HCT116 (cell line): ENCODE measurements at regions not wholly inside any gene's neighbourhood (a gene's known extent, or its start where the extent isn't known, plus 50 kb on each side); places are given as distances from the start of the nearest gene placed in this dataset.

Experiments
- CTCF ChIP-seq, 3 experiments: fragments of 200-600 bp in 1 of 3; sonication (generic) in 1 of 3; IDR thresholded peaks in 2 of 3; conservative IDR thresholded peaks in 1 of 3; 2 replicates each; pipeline ENCODE4 v1.5.1; 2012 to 2017; ENCODE audit warnings: low read depth in 2 of 3, low read length in 2 of 3, antibody characterized with exemption in 1 of 3, borderline replicate concordance in 1 of 3, control low read depth in 1 of 3, mild to moderate bottlenecking in 1 of 3, mixed read lengths in 1 of 3, mixed run types in 1 of 3, moderate library complexity in 1 of 3; ENCODE audit not compliant: insufficient read depth in 1 of 3
- ELF1 ChIP-seq: IDR thresholded peaks from 2 replicates; pipeline ENCODE4 v1.6.1; 2012; ENCODE audit warnings: low read depth, borderline replicate concordance
- EZH2 ChIP-seq: fragments of 200-600 bp; sonication (generic); IDR thresholded peaks from 2 replicates; pipeline ENCODE4 v1.6.1; 2017; ENCODE audit warnings: antibody characterized with exemption, mixed run types
- POLR2A ChIP-seq: IDR thresholded peaks from 2 replicates; pipeline ENCODE4 v1.7.0; 2011; ENCODE audit warnings: borderline replicate concordance; ENCODE audit not compliant: insufficient read depth, insufficient read length; ENCODE audit errors: extremely low read depth
- SP1 ChIP-seq: IDR thresholded peaks from 2 replicates; pipeline ENCODE4 v1.6.1; 2012; ENCODE audit warnings: low read depth
- ZNF274 ChIP-seq: fragments of 200-500 bp; sonication (Bioruptor generic); IDR thresholded peaks from 2 replicates; pipeline ENCODE4 v1.6.1; 2014; ENCODE audit warnings: mild to moderate bottlenecking, low read depth, low read length, inconsistent platforms
- TF ChIP-seq, protein P1 (sequence below): IDR thresholded peaks from 2 replicates; pipeline ENCODE4 v1.6.1; 2012

DNA sequence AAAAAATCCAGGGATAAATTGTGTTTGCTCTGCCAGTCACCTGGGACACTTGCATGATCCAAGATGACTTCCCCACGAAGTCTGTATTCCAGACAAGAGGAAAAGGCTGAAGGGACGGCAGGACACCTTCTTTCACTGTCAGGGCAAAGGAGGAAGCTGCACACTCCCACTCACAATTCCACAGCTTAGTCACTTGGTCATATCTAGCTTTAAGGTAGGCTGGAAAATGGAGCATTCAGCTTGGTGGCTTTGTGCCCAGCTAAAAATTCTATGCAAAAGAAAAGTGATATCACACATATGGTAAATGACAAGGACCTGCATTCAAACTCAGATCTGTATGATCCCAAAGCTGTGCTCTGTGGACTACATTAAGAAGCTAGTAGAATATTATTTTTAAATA lies 109.2 kb upstream of the TPM1 start:
- TF ChIP-seq POLR2A (no peak), ZNF274 (no peak), CTCF (IDR thresholded peaks at IDR 0.05 in 2 of 3, conservative IDR thresholded peaks at IDR 0.05 in 1 of 3; ENCODE audit: borderline replicate concordance in 1 of 3, insufficient read depth in 1 of 3, low read depth in 2 of 3, low read length in 2 of 3) (no peak), EZH2 (no peak), ELF1 (no peak), SP1 (no peak)
- TF ChIP-seq, protein P1, sequence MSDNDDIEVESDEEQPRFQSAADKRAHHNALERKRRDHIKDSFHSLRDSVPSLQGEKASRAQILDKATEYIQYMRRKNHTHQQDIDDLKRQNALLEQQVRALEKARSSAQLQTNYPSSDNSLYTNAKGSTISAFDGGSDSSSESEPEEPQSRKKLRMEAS: no peak
